ENCODE measurements at regions not wholly inside any gene's neighbourhood (a gene's known extent, or its start where the extent isn't known, plus 50 kb on each side); places are given as distances from the start of the nearest gene placed in this dataset.

- TF ChIP-seq POLR2AphosphoS5 (IDR thresholded peaks at IDR 0.05) = no peak
- TF ChIP-seq CTCF (IDR thresholded peaks at IDR 0.05) = no peak
- no peak for TF ChIP-seq EP300 (IDR thresholded peaks at IDR 0.05)
Measured at GRCh38 chr2:239768907-239769553, 256.1 kb downstream of the NDUFA10 start.

All from stomach (tissue), 4 donors.